Inferior parietal cortex (tissue), 1 donor: ENCODE measurements at regions not wholly inside any gene's neighbourhood (a gene's known extent, or its start where the extent isn't known, plus 50 kb on each side); places are given as distances from the start of the nearest gene placed in this dataset.
"Not testable (repeated sequence)": the region's sequence is repeated elsewhere in the genome, so short reads cannot be mapped to it uniquely, and the experiment has no call there.

Experiments used
- DNase-seq: peaks from one replicate; pipeline ENCODE4 v3.0.0-alpha.2; 2016; ENCODE audit errors: extremely low spot score

DNA sequence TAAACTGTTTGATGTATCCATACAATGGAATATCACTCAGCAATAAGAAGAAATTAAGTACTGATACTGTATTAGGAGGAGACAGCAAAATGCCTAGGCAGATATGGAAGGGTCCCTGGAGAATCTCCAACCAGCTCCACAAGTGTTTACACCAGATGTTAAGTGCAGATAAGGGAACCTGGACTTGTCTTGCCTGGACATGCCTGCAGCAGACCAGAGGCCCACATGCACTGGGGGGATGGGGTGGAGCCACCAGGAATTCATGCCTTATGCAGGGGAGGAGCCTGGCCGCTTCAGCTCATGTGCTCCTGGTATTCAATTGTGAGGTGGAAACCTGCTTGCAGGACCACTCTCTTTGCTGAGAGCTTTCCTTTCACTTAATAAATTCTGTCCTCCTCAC, 287.6 kb downstream of the LIPI start:
- DNase-seq, result not testable (repeated sequence)

DNA sequence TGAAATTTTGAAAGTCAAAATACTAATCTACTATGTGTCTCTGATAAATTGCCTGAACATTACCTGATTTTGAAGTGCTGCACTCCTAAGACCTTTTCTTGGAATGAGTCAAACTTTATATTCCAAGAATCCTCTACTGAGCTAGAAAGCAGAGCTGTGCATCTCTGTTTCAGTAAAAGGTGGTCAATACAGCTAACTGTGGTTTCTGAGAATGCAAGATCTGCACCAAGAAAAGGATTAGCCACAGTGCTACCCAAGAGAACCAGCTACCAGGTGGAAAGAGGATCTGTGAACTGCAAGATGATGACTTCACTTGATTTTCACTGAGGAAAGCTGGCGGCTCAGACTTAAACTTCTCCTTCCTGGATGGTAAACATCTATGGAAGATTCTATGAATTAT, 289.3 kb downstream of the LIPI start:
- not testable (repeated sequence) for DNase-seq

DNA sequence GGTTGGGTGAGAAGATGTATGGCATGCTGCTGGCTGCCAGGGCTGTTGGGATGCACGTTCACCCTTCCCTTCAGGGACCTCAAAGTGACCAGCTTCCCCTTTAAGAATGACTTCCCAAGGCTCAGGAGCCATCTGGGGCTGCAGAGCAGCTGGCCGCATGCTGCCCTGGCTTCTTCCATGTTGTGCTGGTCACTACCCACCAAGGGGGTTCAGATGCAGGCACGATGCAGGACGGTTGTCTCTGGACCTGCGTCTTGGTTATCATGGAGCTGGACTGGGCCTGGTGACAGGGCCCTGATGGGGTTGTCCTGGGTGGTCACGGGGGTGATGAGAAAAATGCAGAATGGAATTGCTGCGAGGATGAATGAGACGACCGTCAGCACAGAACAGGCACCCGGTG, 297.8 kb downstream of the POTED start:
- not testable (repeated sequence) for DNase-seq

DNA sequence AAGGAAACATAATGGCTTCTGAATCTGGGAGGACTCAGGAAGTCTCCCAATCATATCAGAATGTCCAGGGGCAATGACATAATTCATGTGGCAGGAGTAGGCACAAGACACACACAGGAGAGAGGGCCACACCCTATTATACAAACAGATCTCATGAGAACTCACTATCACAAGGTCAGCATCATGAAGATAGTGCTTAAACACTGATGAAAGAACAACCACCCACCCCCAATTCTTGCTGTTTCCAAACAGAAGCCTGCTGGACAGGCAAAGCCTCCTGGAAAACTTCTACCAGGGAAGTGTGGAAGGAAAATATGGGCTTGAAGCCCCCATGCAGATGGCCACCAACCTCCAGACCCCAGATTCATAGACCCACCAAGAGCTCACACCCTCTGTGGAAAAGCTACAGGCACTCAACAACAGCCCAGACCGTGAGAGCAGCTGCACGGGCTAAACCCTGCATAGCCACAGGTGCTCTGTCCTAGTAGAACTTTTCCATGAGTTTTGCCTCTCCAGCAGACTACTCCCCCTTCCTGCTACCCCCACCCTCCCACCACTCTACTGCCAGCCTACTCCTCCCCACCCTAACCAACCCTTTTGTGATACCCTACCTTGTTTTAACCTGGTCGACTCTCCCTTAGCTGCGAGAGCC, 287.1 kb downstream of the POTED start:
- DNase-seq, result not testable (repeated sequence)

DNA sequence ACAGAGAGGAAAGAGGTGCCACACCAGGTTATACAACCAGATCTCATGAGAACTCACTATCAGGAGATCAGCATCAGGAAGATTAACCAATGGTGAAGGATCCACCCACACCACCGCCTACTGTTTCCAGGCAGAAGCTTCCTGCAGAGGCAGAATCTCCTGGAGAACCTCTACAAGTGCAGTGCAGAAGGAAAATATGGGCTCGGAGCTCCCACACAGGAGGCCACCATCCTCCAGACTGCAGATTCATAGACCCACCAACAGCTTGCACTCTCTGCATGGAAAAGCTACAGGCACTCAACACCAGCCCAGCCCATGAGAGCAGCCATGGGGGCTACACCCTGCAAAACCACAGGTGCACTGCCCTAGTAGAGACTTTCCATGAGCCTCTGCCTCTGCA, 284.0 kb downstream of the POTED start:
- not testable (repeated sequence) for DNase-seq

DNA sequence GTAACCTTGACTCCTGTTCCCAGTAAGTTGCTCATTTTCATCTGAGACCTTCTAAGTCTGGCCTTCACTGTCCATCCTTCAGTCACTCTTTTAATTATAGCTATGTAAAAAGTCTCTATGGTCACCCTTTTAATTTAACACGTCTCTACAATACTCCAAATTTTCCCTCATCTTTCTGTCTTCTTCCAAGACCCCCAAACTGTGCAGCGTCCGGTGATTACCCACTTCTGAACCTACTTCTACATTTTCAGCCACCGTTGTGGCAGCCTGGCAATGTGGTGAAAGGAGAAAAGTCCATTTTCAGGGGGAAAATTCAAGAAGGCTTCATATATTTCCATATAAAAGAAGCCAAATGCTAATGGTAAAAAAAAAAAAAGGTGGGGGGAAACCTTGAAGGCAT, 283.4 kb downstream of the POTED start:
- DNase-seq, result not testable (repeated sequence)

DNA sequence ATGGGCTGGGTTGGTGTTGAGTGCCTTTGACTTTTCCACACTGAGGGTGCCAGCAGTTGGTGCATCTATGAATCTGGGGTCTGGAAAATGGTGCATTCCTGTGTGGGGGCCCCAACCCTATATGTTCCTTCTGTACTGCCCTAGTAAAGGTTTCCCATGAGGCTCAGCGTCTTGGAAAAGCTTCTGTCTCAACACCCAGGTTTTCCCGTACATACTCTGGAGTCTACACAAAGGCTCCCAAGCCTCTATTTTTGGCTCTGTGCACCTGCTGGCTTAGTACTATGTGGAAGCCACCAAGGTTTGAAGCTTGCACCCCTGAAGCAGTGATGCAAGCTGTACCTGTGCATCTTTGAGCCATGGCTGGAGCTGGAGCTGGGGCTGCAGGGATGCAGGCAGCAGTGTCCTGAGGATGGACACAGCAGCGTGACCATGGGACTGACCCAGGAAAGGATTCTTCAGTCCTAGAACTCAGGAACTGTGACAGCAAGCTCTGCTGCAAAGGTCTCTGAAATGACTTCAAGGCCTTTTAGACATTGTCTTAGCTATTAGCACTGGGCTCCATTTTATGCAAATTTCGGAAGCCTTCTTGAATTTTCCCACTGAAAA, 282.7 kb downstream of the POTED start:
- DNase-seq, result not testable (repeated sequence)

DNA sequence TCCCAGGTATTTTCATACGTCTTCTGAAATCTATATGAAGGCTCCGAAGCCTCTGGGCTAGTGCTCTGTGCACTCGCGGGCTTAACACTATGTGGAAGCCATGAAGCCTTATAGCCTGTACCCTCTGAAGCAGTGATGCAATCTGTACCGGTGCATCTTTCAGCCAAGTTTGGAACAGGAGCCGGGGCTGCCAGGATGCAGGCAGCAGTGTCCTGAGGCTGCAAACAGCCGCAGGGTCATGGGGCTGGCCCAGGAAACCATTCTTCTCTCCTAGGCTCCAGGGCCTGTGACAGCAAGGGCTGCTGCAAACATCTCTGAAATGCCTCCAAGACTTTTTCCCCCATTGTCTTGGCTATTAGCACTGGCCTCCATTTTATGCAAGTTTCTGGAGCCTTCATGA, 279.6 kb downstream of the POTED start:
- DNase-seq, result not testable (repeated sequence)

DNA sequence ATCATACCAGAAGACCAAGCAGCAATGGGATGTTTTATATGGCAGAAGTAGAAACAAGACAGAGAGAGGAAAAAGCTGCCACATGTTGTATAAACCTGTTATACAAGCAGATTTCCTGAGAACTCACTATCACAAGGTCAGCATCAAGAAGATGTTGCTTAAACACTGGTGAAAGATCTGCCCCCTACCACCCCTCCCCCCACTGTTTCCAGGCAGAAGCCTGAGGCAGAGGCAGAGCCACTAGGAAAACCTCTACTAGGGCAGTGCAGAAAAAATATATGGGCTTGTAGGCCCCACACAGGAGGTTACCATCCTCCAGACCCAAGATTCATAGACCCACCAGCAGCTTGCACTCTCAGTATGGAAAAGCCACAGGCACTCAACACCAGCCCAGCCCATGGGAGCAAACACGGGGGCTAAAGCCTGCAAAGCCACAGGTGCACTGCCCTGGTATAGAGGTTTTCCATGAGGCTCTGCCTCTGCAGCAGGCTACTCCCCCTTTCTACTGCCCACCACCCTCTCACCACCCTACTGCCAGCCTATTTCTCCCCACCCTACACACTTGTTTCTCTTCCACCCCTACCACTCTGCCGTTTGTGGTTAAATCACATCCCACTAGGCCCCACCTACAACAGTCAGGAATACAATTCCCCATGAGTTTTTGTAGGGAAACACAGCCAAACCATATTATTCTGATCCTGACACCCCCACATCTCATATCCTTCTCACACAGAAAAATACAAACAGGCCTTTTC, 274.2 kb downstream of the POTED start:
- not testable (repeated sequence) for DNase-seq

DNA sequence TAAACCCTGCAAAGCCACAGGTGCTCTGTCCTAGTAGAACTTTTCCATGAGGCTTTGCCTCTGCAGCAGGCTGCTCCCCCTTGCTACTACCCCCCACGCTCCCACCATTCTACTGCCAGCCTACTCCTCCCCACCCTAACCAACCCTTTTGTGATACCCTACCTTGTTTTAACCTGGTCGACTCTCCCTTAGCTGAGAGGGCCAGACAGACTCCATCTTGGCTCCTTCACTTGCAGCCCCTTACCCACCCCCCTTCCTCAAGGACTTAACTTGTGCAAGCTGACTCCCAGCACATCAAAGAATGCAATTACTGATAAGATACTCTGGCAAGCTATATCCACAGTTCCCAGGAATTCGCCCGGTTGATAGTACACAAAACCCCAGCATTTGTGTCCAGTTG, 267.9 kb downstream of the POTED start:
- DNase-seq, result not testable (repeated sequence)

DNA sequence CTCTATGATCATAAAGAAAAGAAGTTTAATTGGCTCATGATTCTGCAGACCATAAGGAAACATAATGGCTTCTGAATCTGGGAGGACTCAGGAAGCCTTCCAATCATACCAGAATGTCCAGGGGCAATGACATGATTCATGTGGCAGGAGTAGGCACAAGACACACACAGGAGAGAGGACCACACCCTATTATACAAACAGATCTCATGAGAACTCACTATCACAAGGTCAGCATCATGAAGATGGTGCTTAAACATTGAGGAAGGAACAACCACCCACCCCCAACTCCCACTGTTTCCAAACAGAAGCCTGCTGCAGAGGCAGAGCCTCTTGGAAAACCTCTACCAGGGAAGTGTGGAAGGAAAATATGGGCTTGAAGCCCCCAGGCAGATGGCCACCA, 267.4 kb downstream of the POTED start:
- DNase-seq, result not testable (repeated sequence)

DNA sequence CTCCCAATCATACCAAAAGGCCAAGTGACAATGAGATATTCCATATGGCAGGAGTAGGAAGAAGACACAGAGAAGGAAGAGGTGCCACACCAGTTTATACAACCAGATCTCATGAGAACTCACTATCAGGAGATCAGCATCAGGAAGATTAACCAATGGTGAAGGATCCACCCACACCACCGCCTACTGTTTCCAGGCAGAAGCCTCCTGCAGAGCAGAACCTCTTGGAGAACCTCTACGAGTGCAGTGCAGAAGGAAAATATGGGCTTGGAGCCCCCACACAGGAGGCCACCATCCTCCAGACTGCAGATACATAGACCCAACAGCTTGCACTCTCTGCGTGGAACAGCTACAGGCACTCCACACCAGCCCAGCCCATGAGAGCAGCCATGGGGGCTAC, 264.4 kb downstream of the POTED start:
- not testable (repeated sequence) for DNase-seq

DNA sequence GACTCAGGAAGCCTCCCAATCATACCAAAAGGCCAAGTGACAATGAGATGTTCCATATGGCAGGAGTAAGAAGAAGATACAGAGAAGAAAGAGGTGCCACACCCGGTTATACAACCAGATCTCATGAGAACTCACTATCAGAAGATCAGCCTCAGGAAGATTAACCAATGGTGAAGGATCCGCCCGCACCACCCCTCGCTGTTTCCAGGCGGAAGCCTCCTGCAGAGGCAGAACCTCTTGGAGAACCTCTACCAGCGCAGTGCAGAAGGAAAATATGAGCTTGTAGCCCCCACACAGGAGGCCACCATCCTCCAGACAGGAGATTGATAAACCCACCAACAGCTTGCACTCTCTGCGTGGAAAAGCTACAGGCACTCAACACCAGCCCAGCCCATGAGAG, 245.1 kb downstream of the POTED start:
- DNase-seq, result no peak

DNA sequence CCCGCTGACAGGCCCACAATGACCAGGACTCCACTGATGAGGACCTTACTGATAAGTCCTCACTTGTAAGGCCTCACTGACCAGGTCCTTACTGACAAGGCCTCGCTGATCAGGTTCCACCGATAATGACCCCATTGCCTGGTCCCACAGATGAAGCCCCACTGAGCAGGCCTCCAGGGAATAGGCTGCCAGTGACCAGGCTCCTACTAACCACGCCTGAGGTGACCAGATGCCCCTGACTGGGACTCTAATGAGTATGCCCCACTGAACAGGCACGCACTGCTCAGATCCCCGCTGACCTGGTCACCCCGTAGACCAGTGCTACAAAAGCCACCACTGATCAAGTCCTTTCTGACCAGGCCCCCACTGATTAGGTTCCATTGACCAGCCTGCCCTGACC, 241.2 kb downstream of the POTED start:
- DNase-seq, result not testable (repeated sequence)

DNA sequence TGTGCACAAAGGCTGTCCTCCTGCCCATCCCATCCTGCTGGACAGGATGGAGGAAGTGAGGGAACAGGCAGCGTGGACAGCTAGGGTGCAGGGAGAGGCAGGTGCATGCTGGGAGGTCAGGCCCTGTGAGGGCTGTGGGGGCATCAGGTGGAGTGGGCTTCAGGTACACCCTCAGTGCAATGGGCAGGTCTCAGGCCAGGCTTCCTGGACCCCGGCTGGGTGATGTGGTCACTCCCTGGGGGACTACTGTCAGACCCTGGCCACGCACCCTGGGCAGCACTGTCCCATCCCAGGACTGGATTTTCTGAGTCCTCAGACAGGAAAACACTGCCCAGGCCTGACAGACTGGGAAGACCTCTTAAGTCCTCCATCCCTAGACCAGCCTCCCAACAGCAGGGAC, 239.9 kb downstream of the POTED start:
- not testable (repeated sequence) for DNase-seq

DNA sequence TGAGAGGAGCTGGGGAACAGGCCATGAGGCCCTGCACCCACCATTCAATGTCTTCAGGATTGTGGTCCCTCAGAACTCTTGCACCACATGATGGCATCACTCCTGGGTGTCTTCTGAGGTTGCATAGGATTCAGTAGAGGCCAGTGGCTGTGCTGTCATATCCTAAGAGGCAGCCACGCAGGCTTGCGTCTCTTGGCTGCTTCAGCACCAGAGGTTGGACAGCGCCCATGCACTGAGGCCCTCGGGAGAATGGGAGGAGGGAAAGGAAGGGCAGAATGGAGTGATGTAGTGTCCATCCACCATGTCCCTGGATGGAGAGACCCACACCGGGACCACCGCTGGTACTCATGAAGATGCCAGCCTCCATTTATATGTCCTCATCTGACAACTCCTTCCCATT, 237.1 kb downstream of the POTED start:
- DNase-seq, result not testable (repeated sequence)

DNA sequence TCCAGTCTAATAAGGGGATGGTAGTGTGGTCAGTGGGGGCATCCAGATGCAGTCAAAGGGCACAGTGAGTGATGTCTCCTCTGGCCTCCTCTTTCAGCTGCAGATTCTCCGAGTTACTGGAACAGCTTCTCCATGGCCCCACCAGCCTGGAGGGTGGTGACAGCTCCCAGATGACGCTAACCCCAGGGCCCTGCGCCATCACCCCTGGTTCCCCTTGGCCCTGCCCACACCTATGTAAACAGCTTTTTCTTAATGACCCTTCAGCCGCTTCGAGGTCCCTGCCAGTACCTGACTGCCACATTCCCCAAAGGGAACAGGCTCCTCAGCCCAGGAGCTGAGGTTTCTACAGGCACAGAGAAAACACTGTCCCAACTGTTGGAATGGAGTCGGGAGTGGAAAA, 235.0 kb downstream of the POTED start:
- DNase-seq, result not testable (repeated sequence)

DNA sequence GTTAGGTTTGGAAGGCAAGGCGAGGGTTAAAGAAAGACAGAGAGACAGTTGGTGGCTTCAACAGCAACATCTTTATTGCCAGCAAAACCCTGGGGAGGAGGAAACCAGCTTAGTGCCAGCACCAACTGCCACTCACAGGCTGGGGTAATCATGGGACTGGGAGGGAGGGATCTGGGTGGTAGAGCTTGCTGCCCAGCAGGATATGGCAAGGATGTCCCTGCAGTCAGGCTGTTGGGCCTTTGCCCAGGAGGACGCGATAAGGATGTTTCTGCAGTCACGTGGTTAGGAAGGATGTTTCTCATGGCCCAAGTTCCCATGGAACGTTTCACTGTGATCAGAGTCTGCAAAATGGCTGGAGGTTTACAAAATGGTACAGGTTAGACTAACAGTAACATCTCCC, 233.5 kb downstream of the POTED start:
- not testable (repeated sequence) for DNase-seq

DNA sequence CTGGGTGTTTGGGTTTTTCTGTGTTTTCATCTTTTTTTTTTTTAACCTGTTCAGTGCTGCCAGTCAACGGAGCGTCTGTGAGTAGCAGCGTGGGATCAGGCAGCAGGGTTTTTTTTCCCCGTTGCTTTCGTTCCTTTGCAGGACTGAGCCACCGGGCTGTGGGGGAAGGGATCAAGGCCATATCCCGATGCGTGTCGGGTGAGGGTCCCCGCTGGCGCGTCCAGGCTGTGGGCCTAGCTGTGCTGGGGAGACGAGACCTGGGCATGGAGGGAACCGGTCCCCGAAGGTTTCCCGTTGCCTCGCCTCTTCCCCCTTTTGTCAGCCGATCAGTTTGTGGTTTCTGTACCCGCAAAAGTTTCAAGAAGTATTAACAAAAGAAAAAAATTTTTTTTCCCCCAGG, 218.1 kb downstream of the POTED start:
- DNase-seq, result not testable (repeated sequence)

DNA sequence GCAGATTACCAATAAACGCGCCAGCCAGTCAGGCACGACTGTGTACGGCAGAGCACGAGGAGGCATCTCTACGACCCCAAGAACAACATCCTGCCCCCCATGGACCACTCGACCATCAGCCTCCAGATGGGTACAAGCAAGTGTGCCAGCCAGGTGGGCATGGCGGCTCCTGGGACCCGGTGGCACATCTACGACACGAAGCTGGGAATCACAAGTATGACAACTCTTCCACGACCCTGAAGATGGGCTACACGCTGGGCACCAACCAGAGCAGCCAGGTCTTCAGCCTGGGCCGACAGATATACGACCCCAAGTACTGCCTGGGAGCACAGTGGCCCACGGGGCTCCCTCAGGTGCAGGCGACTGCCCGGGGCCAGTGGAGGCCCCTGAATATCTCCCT, 217.6 kb downstream of the POTED start:
- DNase-seq, result no peak

DNA sequence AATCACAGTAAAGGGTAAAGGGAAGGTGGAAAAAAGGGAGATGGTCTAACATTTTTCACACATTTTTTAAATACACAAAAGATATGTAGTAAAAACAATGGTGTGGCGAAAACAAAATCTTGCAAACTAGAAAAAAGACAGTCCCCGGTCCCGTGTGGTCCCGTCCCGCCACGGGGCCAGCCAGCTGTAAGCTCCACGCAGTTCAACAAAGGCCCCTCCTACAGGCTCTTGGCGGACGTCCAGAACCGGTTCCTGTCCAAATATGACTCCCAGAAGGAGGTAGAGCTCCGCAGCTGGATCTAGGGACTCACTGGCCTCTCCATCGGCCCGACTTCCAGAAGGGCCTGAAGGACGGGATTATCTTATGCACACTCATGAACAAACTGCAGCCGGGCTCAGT, 216.9 kb downstream of the POTED start:
- DNase-seq, result not testable (repeated sequence)

DNA sequence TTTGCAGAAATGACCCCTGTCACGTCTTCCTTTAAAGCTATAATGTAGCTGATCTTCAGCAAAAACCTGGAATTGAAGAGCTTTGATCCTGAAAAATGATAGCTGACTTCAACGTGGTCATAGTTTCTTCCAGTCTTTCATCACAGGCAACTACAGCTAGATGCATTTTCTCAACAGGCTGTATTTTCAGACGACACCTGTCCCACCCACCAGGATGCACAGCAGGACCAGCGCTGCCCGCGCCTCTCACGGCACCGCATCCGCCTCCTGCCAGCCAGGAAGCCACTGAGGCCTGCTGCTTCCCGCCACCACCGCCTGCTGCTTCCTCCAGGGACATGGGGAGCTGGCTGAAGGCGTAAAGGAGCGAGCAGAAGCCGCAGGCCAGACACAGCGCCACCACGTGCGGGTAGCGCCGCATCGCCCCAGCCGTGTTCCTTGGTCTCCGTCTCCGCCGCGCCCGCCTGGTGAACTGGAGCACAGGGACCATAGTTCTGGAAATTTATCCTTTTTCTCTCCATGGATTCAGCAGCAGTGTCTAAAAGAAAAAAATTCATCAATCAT, 215.7 kb downstream of the POTED start:
- DNase-seq, result not testable (repeated sequence)

DNA sequence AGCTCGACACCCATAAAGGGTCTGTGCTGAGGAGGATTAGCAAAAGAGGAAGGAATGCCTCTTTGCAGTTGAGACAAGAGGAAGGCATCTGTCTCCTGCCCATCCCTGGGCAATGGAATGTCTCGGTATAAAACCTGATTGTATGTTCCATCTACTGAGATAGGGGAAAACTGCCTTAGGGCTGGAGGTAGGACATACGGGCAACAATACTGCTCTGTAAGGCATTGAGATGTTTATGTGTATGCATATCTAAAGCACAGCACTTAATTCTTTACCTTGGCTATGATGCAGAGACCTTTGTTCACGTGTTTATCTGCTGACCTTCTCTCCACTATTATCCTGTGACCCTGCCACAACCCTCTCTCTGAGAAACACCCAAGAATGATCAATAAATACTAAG, 210.7 kb downstream of the POTED start:
- DNase-seq, result not testable (repeated sequence)
